ENCODE measurements at regions not wholly inside any gene's neighbourhood (a gene's known extent, or its start where the extent isn't known, plus 50 kb on each side); places are given as distances from the start of the nearest gene placed in this dataset.

DNA sequence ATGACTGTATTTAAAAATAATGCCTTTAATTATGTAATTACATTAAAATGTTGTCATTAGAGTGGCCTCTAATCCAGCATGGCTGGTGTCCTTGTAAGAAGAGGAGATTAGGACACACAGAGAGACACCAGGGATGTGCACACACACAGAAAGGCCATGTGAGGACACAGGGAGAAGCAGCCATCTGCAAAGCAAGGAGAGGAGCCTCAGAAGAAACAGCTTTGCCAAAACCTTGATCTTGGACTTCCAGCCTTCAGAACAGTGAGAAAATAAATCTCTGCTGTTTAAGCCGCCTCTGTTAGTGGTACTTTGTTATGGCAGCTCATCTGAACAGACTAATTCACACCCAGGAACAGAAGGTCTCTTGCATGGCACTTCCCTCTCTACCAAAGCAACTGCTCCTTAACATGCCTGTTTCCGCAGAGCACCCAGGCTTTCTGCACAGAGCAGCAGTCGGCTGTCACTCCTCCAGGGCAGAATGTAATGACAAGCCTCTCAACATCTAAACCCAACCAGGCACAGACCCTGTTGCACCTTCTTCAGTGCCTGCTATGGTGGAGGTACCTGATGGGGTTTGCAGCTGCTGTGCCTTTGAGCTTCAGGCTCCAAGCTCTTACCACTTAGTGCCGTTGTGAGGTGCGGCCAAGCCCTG is 377.7 kb downstream of the TDRD15 start:
- DNase-seq (ENCODE audit: low read depth in 2 of 2): no peak

DNA sequence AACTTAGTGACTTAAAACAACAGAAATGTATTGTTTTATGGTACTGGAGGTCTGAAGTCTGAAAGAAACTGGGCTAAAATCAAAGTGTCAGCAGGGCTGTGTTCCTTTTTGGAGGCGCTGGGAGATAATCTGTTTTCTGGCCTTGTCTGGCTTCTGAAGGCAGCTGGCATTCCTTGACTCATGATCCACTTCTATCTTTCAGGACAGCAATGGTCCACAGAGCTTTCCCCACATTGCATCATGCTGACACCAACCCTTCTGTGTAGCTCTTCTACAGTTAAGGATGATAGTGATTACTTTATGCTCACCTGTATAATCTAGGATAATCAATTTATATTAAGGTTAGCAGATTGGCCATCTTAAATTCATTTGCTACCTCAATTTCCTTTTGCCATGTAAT is 392.1 kb downstream of the TDRD15 start:
- DNase-seq (ENCODE audit: low read depth in 2 of 2): no peak

DNA sequence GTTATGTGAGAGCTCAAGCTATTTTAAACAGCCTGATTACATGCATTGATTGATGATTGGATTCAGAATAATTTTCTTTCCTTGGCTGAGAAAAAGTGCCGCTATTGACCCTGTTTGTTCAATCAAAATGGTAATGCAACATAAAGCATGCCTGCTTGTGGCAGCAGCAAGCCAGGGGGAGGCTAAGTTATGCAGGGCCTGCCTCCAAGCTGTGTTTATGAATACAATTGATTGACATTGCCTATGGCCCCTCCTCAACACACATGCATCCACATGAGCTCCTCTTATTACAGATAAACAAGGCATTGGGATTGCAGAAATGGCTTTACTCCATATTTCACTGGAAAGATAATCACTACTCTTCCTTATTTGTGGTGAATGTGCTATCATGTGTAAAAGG is 395.6 kb downstream of the TDRD15 start:
- no peak for DNase-seq (ENCODE audit: low read depth in 2 of 2)

DNA sequence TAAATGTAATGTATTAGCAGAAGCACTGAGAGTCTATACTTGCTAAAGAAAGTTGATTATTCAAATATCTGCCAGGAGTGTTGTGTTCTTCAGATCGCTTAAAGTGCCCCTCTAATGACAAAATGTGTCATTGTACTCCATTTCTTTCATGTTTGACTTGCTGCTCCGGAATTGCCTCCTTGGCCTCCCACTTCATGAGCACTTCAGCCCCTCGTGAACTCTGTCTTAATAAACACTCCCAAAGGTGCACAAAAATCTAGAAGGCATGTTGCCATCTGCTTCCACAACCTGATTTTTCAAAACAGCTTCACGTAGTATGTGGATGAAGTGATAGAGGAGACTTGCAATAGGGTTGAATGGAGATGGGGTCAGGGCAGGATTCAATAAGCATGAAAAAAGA is 396.1 kb downstream of the TDRD15 start:
- DNase-seq (ENCODE audit: low read depth in 2 of 2): no peak

DNA sequence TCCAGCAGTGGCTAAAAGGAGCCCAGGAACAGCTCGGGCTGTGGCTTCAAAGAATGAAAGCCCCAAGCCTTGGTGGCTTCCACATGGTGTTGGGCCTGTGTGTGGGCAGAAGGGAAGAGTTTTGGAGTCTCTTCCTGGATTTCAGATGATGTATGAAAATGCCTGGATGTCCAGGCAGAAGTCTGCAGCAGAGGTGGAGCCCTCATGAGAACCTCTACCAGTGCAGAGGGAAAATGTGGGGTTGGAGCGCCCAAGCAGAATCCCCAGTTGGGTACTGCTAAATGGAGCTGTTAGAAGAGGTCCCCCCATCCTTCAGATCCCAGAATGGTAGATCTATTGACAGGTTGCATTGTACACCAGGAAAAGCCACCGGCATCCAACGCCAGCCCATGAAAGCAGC is 412.1 kb downstream of the TDRD15 start:
- DNase-seq (ENCODE audit: low read depth in 2 of 2): no peak

DNA sequence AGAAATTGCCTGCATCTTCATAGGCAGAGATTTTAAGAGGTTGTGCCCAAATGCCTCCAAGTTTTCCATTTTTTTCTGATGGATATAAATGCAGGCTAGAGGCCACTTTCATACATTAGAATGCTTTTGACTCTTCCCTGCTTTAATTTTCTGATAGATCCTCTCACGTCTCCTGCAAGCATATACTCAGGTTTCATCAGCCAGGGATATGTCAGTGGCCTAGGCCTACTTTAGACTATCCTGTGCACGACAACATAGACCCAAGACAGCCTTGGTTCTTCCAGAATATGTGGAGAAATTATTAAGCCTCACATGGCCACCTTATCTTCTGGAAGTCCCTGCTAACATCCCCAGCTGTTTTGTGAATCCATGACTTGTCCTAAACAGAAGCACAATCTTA is 415.9 kb downstream of the TDRD15 start:
- no peak for DNase-seq (ENCODE audit: low read depth in 2 of 2)

DNA sequence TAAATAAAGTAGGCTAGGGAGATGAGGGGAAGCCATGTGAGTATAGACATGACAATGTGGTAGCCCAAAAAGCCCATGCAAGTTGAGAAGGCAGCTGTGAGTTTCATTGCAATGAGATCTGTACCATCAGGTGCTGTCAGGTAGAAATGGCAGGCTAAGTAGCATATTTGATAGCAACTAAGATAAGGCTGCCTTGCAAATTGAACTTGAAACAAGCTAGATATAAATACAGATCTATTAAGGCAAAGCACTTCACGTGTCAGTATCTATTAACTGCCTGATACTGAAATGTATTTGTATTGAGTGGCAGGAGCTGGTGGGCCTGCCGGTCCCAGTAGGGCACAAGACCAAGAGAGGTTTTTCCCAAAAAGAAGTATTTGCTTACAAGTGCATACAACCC is 419.9 kb downstream of the TDRD15 start:
- DNase-seq (ENCODE audit: low read depth in 2 of 2): no peak

DNA sequence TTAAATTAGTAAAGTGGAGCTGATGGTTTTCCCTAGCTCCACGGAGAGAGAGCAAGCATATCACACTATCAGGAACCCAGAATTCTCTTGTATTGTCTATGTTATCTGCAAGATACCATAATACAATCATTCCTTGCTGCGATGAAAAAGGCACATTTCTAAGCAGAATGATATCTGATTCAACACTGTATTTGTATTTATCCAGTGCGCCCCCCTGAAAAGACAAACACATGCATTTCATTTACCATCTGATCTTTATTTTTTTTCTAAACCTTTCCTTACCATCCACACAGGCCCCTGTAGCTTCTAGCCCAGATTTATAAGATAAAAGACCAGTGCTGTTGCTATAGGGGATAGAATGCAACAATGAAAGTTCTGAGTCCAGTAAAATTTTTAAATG is 420.6 kb downstream of the TDRD15 start:
- DNase-seq (ENCODE audit: low read depth in 2 of 2): no peak

DNA sequence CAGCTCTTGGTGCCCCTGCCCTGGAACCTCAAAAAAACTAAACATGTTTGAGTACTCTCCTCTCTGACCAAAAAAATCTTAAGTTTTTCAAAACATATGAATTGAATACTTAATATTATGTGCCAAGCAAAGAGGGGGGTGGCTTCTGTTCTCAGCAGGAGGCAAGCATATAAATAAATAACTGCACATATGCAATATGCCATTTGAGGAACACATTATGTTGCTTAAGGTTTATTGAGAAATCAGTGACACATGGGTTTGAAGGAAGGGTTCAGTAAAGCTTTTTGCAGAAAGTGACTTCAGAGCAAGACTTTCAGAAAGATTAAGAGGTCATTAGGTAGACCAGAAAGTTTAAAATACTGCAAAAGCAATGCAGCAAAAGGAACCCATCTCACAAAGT is 429.2 kb downstream of the TDRD15 start:
- no peak for DNase-seq (ENCODE audit: low read depth in 2 of 2)

DNA sequence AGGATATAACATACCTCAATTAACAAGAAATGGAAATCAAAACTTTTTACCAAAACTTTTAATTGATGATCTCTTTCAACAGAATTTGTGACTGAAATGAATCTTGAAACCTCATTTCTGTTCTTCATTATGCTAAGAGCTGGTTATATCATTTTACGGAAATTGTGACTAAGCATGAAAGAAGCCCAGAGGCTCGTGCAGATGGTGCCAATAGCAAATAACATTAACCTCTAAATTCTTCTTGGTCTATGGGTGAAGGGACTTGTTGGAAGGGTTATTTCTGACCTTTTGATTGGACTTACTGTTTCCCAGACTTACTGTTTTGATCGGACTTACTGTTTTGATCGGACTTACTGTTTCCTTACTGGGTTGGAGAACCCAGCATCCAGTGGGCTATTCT is 435.6 kb downstream of the TDRD15 start:
- no peak for DNase-seq (ENCODE audit: low read depth in 2 of 2)

DNA sequence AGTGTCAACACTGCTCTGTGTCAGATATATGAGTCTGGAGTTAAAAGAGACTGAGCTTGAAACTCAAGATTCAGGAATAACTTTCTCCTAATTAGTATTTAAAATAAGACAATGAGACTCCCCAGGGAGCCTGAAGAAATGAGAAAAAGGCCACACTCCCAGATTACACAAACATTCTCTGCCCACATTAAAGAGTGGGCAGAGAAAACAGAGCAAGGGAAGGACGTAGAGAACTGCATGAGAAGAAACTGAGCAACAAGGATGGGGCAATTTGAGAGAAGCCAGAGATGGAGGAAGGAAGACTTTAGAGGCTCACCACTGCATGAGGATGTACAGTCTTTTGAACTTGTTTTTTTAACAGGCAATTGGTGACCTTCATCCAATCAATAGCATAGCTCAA is 438.2 kb downstream of the TDRD15 start:
- no peak for DNase-seq (ENCODE audit: low read depth in 2 of 2)

DNA sequence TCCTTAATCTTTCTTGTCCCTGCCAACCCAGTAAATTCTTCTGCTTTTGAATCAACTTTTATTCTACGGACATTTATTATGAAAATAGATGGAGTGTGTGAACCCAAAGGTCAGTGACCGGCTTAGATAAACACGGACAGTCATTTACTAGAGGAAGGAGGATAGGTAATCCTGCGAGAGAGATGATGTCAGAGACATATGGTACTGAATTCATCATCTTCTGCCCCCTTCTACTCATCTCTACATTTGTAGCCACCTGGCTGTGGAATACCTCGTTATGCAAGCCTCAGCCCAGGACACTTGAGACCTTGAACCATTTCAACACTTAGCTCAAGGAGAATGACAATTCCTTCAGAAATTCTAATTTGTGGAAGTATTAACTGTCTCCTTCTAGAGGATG is 443.6 kb downstream of the TDRD15 start:
- DNase-seq (ENCODE audit: low read depth in 2 of 2): no peak

DNA sequence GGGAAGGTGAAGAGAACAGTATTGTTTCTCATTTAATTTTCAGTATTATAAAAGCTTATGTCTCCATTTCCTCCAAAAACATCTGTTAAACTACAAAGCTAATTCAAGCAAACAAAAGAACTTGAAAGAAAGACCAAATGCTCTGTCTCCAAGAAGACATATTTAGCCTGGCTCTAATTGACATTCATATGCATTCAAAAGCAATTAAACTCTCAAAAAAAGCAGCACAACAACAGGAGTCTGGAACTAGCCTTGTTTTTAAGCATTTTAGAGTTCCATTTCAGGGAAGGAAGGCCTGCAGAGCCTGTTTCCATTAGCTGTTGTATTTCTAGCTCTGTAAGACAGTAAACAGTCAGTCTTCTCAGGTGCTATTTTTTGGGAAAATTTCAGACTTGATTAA is 447.9 kb downstream of the TDRD15 start:
- no peak for DNase-seq (ENCODE audit: low read depth in 2 of 2)

DNA sequence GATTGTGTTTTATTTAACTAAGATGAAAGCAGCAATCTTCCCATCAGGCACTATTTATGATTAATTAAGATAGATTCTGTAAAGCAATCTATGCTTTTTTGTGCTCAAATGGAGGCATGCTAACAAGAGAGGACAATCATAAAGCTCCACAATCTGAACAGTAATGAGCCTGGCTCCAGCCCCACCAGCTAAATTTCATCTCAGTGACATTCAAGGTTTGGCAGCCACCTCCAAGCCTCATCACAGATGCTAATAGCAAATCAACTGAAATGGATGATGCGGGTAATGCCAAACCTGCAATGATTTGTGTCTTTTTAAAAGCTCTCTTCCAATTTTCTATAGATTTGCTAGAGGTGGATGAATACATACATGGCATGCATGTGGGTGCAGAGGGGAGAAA is 456.6 kb downstream of the TDRD15 start:
- DNase-seq (ENCODE audit: low read depth in 2 of 2): no peak

DNA sequence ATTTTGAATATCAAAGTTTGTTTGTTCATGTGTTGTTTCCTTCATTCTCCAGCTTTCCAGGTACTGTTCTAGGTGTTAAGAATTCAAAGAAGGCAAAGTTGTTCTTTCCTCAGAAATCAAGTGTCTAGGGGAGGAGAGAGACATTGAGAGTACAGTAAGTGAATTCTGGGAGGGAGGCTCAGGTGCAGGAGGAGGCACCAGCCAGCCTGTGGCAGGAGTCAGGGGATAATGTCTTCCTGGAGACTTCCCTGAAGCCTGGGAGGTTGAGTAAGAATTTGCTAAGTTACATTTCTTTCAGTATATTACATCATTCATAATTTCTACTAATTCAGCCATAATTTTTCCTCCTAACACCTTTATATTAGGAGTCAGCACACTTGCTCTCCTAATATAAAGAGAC is 462.1 kb downstream of the TDRD15 start:
- no peak for DNase-seq (ENCODE audit: low read depth in 2 of 2)

DNA sequence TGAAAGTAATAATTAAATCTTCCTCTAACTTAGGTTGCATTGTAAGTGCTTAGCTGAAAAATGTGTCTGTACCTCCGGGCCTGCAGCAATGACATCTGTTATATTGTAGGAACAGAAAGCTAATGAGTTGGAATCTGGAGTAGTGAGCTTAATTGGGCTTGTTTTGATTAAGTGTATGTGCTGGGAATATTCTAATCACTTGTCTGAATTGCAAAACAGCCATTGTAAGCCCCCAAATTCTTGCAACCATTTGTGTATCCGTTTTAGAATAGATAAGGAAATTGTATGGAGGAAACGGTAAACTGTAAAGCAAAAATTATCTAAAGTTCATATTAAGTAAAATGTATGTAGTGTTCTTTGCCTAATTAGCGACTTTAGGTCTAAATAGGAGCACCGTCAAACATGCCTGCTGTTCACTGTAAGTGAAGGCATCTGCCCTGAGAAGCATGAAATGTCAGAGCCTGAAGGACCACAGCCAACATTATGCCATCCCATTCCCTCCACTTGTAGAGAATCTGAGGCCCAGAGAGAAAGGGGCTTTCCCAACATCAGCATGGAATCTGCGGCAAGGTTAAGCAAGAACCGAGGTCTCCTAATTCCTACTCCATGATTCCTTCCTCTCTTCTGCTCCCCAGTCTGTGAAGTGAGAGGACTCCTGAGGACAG is 466.4 kb downstream of the TDRD15 start:
- DNase-seq (ENCODE audit: low read depth in 2 of 2): no peak

DNA sequence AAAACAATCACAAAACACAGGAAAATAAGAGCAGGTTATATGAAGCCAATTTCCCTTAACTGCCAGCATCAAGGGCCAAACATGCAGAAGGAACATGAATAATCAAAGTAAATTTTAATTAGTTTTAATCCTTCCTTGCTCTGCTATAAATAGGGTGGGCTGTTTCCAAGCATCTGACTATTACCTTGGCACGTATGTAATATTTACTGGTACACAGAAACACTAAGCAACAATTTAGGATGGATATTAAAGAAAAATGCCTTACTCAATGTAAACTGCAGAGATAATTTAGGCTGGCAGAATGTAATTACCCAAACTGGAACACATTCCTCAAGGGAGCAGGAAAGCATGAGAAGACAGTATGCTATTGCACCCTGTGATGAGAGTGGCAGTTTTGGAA is 468.2 kb downstream of the TDRD15 start:
- no peak for DNase-seq (ENCODE audit: low read depth in 2 of 2)

DNA sequence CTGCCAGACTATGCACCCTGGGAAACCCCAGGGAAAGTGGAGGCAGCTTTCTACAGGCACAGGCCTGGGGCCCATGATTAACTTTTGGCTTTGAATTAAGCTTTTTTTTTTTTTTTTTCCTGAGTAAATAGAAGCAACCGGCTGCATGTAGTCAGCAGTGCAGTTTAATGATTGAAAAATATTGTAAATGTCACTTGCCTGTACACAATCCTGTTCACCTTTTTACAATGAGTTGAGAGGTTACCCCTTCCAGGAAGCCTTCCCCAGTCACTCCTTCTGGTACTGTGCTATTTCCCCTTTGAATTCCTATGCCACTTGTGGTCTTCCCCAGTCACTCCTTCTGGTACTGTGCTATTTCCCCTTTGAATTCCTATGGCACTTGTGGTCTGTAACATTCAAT is 475.6 kb downstream of the TDRD15 start:
- no peak for DNase-seq (ENCODE audit: low read depth in 2 of 2)

DNA sequence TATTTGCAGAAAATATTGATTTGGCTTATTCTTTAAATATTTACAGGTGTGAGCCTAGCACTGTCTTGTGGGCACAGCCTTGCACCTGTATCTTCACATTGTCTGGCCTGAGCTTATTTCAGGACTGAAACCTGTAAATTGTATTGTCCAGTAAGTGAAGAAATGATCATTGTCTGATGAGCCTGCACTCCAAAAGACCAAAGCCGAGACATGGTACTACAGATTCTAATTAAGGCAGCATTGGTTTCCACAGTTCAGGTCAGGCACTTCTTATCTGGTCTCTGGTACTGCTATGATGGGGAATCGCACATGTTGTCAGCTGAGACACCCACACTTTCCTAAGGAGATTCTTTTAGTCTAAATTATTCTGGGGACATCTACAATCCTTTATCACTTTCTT is 479.0 kb downstream of the TDRD15 start:
- no peak for DNase-seq (ENCODE audit: low read depth in 2 of 2)

DNA sequence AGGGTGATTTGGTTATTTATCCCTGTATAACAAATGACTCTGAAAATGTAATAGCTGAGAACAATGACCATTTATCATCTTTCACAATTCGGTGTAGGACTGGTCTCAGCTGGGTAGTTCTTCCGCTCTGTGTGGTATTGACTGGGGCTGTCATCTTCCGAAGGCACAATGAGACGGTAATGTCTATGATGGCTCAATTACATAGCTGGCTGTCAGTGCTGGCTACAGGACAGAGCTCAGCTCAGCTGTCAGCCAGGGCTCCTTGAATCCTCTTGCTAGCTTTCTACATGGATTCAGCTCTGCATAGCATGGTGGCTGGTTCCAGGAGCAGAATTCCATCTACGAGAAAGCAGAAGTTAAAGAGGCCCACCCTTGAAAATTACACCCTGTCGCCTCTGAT is 483.8 kb downstream of the TDRD15 start:
- no peak for DNase-seq (ENCODE audit: low read depth in 2 of 2)

DNA sequence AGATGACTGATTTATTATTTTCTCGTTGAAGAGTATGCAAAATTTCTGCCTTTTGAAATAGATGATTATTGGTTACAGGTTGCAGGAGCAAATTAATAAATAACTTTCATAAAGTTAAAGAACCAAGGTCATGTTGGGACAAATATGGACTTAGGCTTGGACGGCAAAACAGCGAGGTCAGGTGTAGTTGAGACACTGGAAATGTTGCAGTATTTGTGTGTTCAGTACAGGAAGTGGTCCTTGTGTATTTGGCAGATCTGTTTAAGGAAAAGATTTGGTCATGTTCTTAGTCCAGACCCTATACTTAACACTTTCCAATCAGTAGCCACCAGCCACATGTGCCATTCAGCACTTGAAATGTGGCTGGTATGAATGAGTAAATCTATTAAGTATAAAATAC is 486.5 kb downstream of the TDRD15 start:
- DNase-seq (ENCODE audit: low read depth in 2 of 2): no peak

DNA sequence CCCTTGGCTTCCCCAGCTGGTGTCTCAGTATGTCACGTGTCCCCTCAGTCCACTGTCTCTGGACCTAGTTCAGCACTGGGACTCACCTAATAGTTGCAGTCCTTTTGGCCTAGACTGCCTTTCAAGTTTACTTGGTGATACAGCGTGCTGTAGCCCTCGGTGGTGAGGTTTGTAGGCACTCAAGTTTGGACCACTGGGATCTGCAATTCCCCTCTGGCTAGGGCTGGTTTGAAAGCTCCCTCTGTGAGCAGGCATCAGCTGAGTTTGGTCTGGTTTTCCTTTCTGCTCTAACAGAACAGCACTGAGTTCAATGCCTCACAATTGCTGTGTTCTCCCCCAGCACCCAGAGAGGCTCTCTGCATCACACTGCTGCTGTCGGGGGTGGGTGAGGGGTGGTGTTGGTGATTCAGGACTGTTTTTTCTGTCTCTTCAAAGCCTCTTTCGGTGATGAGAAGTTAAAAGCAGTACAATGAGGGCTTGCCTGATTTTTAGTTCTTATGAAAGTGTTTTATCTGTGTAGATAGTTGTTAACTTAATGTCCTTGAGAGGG is 494.2 kb downstream of the TDRD15 start:
- no peak for DNase-seq (ENCODE audit: low read depth in 2 of 2)

DNA sequence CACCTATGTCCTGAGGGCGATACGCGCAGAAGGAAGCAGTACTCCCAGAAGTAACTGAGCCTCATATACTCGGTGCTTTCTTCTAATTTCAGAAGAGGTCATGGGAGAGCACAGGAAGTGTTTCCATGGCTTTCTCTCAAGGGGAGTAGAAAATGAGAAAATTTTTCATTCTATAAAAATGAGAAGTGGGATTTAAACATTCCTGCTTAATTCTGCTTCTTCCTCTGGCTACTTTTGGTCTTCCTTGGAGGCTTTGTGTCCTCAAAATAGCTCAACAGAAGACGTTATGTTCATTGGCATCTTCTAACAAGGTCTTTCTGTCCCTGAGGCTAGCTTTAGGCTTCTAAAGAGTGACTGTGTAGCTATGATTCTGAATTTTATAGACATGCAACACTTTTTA is 497.0 kb downstream of the TDRD15 start:
- DNase-seq (ENCODE audit: low read depth in 2 of 2): no peak

DNA sequence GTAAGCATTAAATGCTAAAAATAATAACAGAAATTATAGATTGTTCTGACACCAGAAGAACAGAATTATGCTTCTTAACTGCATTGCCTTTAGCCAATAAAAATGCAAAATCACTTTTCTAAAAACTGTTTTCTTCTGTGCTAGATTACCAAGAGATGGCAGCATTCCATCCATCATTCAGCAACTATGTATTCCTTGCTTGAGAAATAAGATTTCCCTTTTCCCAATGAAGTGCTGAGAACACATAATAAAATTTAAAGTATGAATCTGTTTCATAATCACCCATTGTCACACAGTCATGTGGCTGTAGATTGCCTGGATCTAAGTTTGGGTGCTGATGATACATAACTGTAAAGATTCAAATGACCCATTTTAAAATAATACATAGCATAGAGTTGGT is 504.2 kb downstream of the TDRD15 start:
- no peak for DNase-seq (ENCODE audit: low read depth in 2 of 2)

All from stimulated activated CD8-positive, alpha-beta memory T cell treated with anti-CD3 and anti-CD28 coated beads, Interleukin-7, amount 100 ng/mL, for 4 hours (primary cell).